WI38 (cell line): ENCODE measurements at regions not wholly inside any gene's neighbourhood (a gene's known extent, or its start where the extent isn't known, plus 50 kb on each side); places are given as distances from the start of the nearest gene placed in this dataset.

Experiments
- H3K4me3 ChIP-seq: 2 replicates; pipeline ENCODE4 v1.5.1; 2011; ENCODE audit warnings: low read depth, mild to moderate bottlenecking, control low read depth, low read length
- CTCF ChIP-seq: IDR thresholded peaks from 2 replicates; pipeline ENCODE4 v1.5.1; 2012; ENCODE audit warnings: low read depth, mild to moderate bottlenecking, control low read depth, low read length

- no peak for TF ChIP-seq CTCF
Measured at GRCh38 chr2:226360658-226361057, 439.0 kb downstream of the IRS1 start.

DNA sequence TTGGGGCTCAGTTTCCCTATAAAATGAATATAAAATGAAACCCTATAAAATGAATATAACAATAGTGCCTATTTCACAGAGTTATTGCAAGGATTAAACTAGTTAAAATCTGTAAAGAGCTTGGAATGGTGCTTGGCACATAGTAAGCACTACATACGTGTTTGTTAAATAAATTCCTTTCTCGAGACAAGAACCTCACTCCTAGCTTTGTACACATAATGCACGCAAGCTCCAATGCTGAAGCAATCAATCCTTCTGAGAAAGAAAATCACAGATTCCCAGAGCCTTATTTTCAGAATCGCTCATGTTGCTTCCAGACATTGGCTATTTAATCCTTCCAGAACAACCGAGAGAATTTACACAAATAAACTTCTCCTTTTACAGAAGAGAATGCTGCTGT is 440.9 kb downstream of the IRS1 start:
- TF ChIP-seq CTCF, result no peak
- H3K4me3 ChIP-seq, result no peak overlapping the region

More at GRCh38 chr2:226360658-226361057, 439.0 kb downstream of the IRS1 start:
- no peak overlapping the region for H3K4me3 ChIP-seq

- TF ChIP-seq CTCF, result no peak
- H3K4me3 ChIP-seq, result no peak overlapping the region
Measured at GRCh38 chr2:226357816-226358215, 441.8 kb downstream of the IRS1 start.

- no peak overlapping the region for H3K4me3 ChIP-seq
- no peak for TF ChIP-seq CTCF
Measured at GRCh38 chr2:226355600-226355999, 444.0 kb downstream of the IRS1 start.

DNA sequence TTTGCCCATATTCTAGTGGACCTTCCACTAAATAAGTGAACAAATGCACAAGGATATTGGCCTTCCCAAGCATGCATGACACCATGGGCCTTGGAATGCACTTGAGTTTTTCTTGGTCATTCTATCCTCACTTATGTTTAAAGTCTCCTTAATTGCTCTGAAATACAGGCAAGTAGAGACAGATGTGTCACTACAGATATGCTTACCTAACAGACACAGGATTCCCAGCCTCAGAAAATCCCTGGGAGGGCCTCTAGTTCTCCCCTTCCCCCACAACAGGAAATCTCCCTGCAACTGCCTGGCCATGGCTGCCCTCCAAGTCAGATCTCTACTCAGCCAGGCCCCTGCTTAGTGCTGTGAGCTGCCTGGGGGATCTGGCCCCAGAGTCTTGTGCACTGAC is 445.2 kb downstream of the IRS1 start:
- no peak for TF ChIP-seq CTCF
- no peak overlapping the region for H3K4me3 ChIP-seq

GRCh38 chr2:226352941-226353560 is 446.6 kb downstream of the IRS1 start:
- H3K4me3 ChIP-seq, result no peak overlapping the region
- TF ChIP-seq CTCF, result no peak

- no peak for TF ChIP-seq CTCF
Measured at GRCh38 chr2:226351711-226352110, 447.9 kb downstream of the IRS1 start.

More at GRCh38 chr2:226351711-226352110, 447.9 kb downstream of the IRS1 start:
- H3K4me3 ChIP-seq, result no peak overlapping the region
